B cell (primary cell): ENCODE measurements at regions not wholly inside any gene's neighbourhood (a gene's known extent, or its start where the extent isn't known, plus 50 kb on each side); places are given as distances from the start of the nearest gene placed in this dataset.

Source experiments
- EZH2 ChIP-seq: IDR thresholded peaks from 2 replicates; pipeline ENCODE4 v1.6.1; 2012; ENCODE audit warnings: borderline replicate concordance, low read depth, mild to moderate bottlenecking, moderate library complexity, low read length; ENCODE audit not compliant: insufficient read depth, poor library complexity, severe bottlenecking
- TF ChIP-seq, protein P1 (sequence below): fragments of 200-600 bp; IDR thresholded peaks from one replicate; pipeline ENCODE4 v1.8.0; 2022; ENCODE audit warnings: antibody characterized with exemption, mild to moderate bottlenecking

DNA sequence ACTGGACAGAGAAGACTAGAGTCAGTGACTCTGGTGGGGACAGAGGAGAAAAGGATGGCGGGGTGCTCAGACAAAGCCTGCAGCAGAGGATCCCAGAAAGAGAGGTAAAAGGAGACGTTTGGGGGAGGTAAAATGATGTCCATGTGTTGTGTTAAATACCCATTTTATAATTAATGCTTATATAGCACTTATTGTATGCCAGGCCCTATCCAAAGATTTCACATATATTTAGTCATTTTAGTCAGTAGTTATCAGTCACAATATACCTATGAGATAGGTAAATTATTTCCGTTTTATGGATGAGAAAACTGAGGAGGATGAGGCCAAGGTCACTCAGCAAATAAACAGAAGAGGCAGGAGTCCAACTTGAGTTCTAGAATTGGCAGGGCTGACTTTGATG, 144.6 kb upstream of the SEMA3E start:
- TF ChIP-seq, protein P1, sequence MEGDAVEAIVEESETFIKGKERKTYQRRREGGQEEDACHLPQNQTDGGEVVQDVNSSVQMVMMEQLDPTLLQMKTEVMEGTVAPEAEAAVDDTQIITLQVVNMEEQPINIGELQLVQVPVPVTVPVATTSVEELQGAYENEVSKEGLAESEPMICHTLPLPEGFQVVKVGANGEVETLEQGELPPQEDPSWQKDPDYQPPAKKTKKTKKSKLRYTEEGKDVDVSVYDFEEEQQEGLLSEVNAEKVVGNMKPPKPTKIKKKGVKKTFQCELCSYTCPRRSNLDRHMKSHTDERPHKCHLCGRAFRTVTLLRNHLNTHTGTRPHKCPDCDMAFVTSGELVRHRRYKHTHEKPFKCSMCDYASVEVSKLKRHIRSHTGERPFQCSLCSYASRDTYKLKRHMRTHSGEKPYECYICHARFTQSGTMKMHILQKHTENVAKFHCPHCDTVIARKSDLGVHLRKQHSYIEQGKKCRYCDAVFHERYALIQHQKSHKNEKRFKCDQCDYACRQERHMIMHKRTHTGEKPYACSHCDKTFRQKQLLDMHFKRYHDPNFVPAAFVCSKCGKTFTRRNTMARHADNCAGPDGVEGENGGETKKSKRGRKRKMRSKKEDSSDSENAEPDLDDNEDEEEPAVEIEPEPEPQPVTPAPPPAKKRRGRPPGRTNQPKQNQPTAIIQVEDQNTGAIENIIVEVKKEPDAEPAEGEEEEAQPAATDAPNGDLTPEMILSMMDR = no peak
- TF ChIP-seq EZH2 = no peak
